Retinal pigment epithelial cell (primary cell): ENCODE measurements at regions not wholly inside any gene's neighbourhood (a gene's known extent, or its start where the extent isn't known, plus 50 kb on each side); places are given as distances from the start of the nearest gene placed in this dataset.

Experiments
- DNase-seq: peaks from one replicate; pipeline ENCODE4 v3.0.0-alpha.2; 2010; ENCODE audit warnings: low read depth
- H3K4me3 ChIP-seq: 2 replicates; pipeline ENCODE4 v1.5.1; 2011; ENCODE audit warnings: mild to moderate bottlenecking, low read length, control low read depth, moderate library complexity
- TF ChIP-seq, protein P1 (sequence below): conservative IDR thresholded peaks from 2 replicates; pipeline ENCODE4 v1.5.1; 2011; ENCODE audit warnings: low read depth, low read length, control low read depth, inconsistent platforms

DNA sequence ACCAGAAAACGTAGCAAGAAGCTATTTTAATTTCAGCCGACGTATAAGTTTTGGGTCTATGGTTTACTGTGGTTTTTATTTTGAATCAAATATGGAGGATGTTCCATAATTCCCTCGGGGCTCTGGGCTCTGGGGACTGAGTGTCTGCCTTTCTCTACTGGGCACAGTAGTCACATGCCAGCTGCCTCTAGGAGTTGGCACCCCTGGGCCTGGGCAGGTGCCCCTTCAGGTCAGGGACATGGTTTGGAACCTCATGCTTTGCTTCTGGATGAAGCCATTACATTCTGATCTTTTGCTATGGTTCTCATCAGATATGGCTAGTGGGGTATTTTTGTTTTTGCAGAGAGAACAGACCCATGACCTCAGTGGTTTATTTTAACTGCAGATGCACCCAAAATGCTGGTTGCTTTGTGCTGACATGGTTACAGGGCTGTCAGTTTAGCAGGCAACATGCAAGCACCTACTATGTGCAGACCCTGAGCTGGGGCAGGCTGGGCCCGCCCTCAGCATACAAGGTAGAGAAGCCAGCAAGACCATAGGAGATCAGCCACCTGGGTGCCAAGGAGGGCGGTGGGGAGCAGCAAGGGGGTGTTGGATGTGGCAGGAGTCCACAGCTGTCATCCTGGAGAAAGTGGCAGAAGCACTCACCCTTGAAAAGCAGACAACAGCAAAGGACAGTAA is 54.5 kb upstream of the PSD2 start:
- no peak for DNase-seq

DNA sequence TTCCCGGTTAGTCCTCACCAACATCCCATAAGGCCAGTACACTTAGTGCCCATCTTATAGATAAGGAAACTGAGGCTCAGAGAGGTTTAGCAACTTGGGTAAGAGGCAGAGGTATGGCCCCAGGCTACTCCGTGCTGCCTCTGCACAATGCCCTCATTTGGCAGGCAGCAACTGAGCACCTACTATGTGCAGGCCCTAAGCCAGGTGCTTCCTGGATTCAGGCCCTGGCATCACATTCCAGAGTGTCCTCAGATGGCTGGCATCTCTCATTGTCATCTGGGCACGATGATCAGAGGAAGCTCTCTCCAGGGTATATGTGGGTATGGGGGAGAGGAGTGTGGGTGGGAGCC is 53.8 kb upstream of the PSD2 start:
- H3K4me3 ChIP-seq: no peak overlapping the region
- TF ChIP-seq, protein P1, sequence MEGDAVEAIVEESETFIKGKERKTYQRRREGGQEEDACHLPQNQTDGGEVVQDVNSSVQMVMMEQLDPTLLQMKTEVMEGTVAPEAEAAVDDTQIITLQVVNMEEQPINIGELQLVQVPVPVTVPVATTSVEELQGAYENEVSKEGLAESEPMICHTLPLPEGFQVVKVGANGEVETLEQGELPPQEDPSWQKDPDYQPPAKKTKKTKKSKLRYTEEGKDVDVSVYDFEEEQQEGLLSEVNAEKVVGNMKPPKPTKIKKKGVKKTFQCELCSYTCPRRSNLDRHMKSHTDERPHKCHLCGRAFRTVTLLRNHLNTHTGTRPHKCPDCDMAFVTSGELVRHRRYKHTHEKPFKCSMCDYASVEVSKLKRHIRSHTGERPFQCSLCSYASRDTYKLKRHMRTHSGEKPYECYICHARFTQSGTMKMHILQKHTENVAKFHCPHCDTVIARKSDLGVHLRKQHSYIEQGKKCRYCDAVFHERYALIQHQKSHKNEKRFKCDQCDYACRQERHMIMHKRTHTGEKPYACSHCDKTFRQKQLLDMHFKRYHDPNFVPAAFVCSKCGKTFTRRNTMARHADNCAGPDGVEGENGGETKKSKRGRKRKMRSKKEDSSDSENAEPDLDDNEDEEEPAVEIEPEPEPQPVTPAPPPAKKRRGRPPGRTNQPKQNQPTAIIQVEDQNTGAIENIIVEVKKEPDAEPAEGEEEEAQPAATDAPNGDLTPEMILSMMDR: no peak
- no peak for DNase-seq

More for the DNA sequence above, 54.5 kb upstream of the PSD2 start:
- H3K4me3 ChIP-seq: no peak overlapping the region
- TF ChIP-seq, protein P1: no peak

DNA sequence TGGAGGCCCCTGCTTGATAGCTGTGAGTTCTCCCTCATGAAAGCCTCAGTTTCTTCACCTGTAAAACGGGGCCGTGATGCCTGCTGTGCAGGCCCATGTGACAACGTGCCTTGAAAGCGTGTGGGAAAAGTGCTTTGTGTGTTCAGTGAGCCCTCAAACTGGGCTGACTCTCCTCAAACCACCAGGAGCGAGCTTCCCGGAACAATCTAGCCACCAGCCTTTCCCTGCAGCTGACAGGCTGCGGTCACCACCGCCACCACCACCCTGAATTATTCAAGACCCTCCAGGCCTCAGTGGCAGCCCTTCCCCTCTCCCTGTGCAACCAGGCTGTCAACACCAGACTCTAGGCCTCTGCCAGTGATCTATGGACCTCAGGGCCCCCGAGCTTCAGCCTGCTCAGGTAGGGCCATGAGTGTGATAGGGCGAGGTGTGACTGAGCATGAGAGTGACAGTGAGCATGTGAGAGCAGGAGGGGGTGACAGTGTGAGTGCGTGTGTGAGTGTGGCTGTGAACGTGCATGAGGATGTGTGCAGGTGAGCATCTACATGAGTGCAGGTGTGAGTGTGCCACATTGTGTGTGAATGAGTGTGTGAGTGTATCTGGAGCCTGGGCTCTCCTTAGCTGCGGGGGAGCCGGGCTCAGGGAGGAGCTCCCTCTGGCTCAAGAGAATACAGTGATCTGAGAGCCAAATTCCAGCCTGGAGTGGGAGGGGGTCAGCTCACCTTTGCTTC is 53.3 kb upstream of the PSD2 start:
- TF ChIP-seq, protein P1: no peak
- H3K4me3 ChIP-seq: no peak overlapping the region
- no peak for DNase-seq

DNA sequence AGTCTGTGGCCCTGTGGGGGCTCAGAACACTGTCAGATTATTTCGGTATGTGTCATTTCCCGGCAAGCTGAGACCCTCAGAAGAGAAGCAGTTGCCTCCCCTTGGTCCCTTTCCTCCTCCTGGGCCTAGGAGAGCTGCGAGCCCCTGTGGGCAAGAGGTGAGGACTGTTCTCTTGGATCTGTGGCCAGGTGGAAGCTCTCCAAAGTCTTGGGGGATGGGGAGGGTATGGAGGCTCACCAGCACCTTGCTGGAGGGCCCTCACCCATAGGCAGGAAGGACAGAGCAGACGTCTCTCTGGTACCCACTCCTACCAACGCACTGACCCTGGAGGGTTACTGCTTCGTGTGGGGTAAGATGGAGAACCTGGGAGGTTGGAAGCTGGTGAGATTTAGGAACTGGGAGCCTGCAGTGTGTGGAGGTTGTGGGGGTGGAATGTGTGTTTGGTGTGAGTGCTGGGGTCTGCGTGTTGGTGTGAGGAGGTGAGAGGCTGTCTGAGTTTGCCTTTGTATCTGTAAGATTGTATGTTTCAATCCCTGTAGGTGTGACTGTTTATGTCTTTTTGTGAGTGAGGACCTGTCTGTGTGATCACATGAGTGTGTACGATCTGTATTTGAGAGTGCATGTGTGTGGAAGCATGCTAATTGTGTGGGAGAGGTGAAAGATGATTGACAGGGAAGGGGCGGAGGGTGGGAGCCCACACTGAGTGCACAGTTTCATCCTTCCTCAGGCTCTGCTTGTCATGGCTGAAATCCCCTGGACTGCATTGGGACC is 52.4 kb upstream of the PSD2 start:
- DNase-seq: no peak
- H3K4me3 ChIP-seq: no peak overlapping the region
- TF ChIP-seq, protein P1: no peak

DNA sequence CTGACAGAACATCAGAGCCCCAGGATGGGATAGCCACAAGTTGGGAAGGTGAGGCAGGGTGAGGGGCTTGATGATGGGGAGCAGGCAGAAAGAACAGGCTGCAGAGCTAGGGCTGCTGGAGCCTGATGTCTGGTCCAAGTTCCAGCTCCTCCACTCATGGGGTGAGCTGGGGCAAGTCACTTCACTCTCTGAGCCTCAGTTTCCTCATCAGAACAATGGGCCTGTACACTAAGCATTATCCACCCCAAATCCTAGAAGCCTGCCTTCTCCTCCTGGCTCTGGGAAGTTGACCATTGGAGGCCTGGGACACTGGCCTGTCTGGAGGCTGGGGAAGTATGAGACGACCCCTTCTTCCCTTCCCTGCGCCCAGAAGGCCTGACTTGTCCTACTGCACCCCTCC is 51.8 kb upstream of the PSD2 start:
- TF ChIP-seq, protein P1: no peak
- H3K4me3 ChIP-seq: no peak overlapping the region
- DNase-seq: no peak

DNA sequence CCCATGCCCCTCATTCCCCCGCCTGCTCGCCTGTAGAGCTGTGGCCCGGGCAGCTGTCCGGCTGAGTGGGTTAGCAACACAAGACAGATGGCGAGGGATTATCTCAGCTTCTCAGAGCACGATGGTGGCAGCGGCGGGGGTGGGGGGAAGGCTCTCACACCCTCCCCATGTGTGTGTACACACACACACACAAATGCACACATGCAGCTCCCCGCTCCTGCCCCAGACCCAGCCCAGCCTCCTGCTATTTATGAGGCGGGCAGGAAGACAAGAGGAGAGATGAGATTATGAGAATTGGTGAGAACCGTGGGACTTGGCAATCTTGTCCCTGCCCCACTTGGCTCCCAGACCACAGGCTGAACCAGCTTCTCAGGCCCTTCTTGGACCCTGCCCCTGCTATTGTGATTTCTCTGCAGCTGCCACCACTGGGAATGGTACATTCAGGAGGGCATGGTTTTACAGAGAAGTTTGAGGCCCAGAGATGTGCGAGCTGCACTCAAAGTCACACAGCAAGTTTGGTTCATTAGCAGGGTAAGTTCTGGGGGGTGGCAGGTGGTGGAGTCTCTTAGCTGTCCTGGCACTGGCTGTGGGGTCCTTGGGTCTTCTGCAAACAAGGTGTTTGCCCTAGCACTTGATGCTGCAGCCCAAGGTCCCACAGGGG is 51.0 kb upstream of the PSD2 start:
- no peak overlapping the region for H3K4me3 ChIP-seq
- TF ChIP-seq, protein P1: no peak

More for the DNA sequence above, 51.0 kb upstream of the PSD2 start:
- DNase-seq: no peak
